ENCODE measurements at regions not wholly inside any gene's neighbourhood (a gene's known extent, or its start where the extent isn't known, plus 50 kb on each side); places are given as distances from the start of the nearest gene placed in this dataset.
"Not testable (repeated sequence)": the region's sequence is repeated elsewhere in the genome, so short reads cannot be mapped to it uniquely, and the experiment has no call there.

GRCh38 chr9:33740958-33741357 is 54.4 kb upstream of the PRSS3 start:
- POLR2A ChIA-PET (ENCODE audit: unreplicated experiment); H3K36me3 ChIP-seq (ENCODE audit: control insufficient read depth, insufficient read depth, low read length); H3K79me1 ChIP-seq (ENCODE audit: low read depth in 1 of 2, low read length in 2 of 2); BruUV-seq (replicated peaks); H2BK15ac ChIP-seq (ENCODE audit: low read depth, low read length); H4K5ac ChIP-seq (ENCODE audit: low read depth, low read length); dilution Hi-C loops (cut with HindIII; ENCODE audit: low sequenced_read_pairs, unreplicated experiment); H3K4me1 ChIP-seq (ENCODE audit: control insufficient read depth, insufficient read depth, low read length); H3K27ac ChIP-seq (ENCODE audit: insufficient read depth, low read length); H2BK20ac ChIP-seq (ENCODE audit: low read depth, low read length); H3K27me3 ChIP-seq (ENCODE audit: control insufficient read depth, insufficient read depth, low read length); H3K4me3 ChIP-seq (ENCODE audit: insufficient read depth, low read depth, low read length); H3K14ac ChIP-seq (replicated peaks; ENCODE audit: low read depth, low read length); H3K4ac ChIP-seq (ENCODE audit: low read depth, low read length); H4K8ac ChIP-seq (ENCODE audit: low read depth in 2 of 2, low read length in 2 of 2); DNase-seq; H3K18ac ChIP-seq (ENCODE audit: low read depth, low read length); H2BK120ac ChIP-seq (ENCODE audit: low read depth, low read length); H2AFZ ChIP-seq (replicated peaks; ENCODE audit: low read length, poor library complexity); H2BK5ac ChIP-seq (ENCODE audit: low read depth, low read length, poor library complexity, severe bottlenecking); in situ Hi-C loops (cut with MboI; ENCODE audit: low sequenced_read_pairs); H3K9me3 ChIP-seq (ENCODE audit: control insufficient read depth, insufficient read depth, low read length); H3K9me1 ChIP-seq (ENCODE audit: insufficient read depth, low read length); H4K91ac ChIP-seq (ENCODE audit: insufficient read depth, low read depth, low read length); H3K56ac ChIP-seq (ENCODE audit: extremely low read depth, insufficient read depth, low read length); CTCF ChIA-PET; H3K9ac ChIP-seq (ENCODE audit: low read depth, low read length); H2AK5ac ChIP-seq (ENCODE audit: low read depth, low read length); H4K20me1 ChIP-seq (ENCODE audit: insufficient read depth, low read length); ATAC-seq (ENCODE audit: low read depth); H2AK9ac ChIP-seq (replicated peaks; ENCODE audit: low read depth, low read length, poor library complexity); intact Hi-C loops (cut with micrococcal nuclease); H3K4me2 ChIP-seq (ENCODE audit: low read depth, low read length); H3K23ac ChIP-seq (ENCODE audit: low read depth, low read length): not testable (repeated sequence)
- WGBS, 2 experiments (ENCODE audit: extremely low coverage in 2 of 2, insufficient read length in 1 of 2) = no CpG with 5 or more reads among the region's 1 CpG

Measured in IMR-90 (cell line).